ENCODE measurements at regions not wholly inside any gene's neighbourhood (a gene's known extent, or its start where the extent isn't known, plus 50 kb on each side); places are given as distances from the start of the nearest gene placed in this dataset.

- TF ChIP-seq ELF1 (IDR thresholded peaks at IDR 0.05; ENCODE audit: borderline replicate concordance, low read depth) (no peak), CTCF (IDR thresholded peaks at IDR 0.05 in 2 of 3, conservative IDR thresholded peaks at IDR 0.05 in 1 of 3; ENCODE audit: borderline replicate concordance in 1 of 3, insufficient read depth in 1 of 3, low read depth in 2 of 3, low read length in 2 of 3) (no peak)
Observed at GRCh38 chr5:124462751-124463150, 283.7 kb downstream of the ZNF608 start.

Measured in HCT116 (cell line).